GM23248 (cell line): ENCODE measurements at regions not wholly inside any gene's neighbourhood (a gene's known extent, or its start where the extent isn't known, plus 50 kb on each side); places are given as distances from the start of the nearest gene placed in this dataset.

Source experiments
- EZH2 ChIP-seq: fragments of 200-600 bp; sonication (generic); IDR thresholded peaks from 2 replicates; pipeline ENCODE4 v1.6.1; 2018; ENCODE audit warnings: antibody characterized with exemption, mild to moderate bottlenecking; ENCODE audit not compliant: insufficient read depth, poor library complexity, severe bottlenecking
- EZH2phosphoT487 ChIP-seq: fragments of 200-600 bp; sonication (generic); IDR thresholded peaks from 2 replicates; pipeline ENCODE4 v1.6.1; 2018; ENCODE audit warnings: antibody characterized with exemption, moderate library complexity, mild to moderate bottlenecking, low read depth; ENCODE audit not compliant: insufficient read depth

- TF ChIP-seq EZH2 = no peak
- TF ChIP-seq EZH2phosphoT487 = no peak
These were observed 486.4 kb upstream of the FAT1 start for GRCh38 chr4:187209921-187210613.
